Esophagus muscularis mucosa (tissue), 4 donors: ENCODE measurements at regions not wholly inside any gene's neighbourhood (a gene's known extent, or its start where the extent isn't known, plus 50 kb on each side); places are given as distances from the start of the nearest gene placed in this dataset.

ENCODE experiments used
- DNase-seq: peaks from one replicate; pipeline ENCODE4 v3.0.0-alpha.2; 2017; ENCODE audit errors: extremely low spot score
- H3K27ac ChIP-seq, 4 donors: fragments of 200-600 bp; sonication (generic); replicated peaks in 1 of 4; 1 replicate in 3 of 4; 2 replicates in 1 of 4; pipeline ENCODE4 v1.5.1; 2016 to 2019; ENCODE audit warnings: mild to moderate bottlenecking in 1 of 4
- H3K27me3 ChIP-seq, 4 donors: fragments of 200-600 bp; sonication (generic); one replicate each; pipeline versions ENCODE4 v1.5.1 to v1.6.0; 2016 to 2019
- H3K36me3 ChIP-seq, 4 donors: fragments of 200-600 bp; sonication (generic); one replicate each; pipeline ENCODE4 v1.5.1; 2016 to 2019
- H3K4me1 ChIP-seq, 4 donors: fragments of 200-600 bp; sonication (generic); one replicate each; pipeline ENCODE4 v1.5.1; 2016 to 2019
- H3K4me3 ChIP-seq, 4 donors: fragments of 200-600 bp; sonication (generic); 1 replicate in 2 of 4; 2 replicates in 2 of 4; pipeline ENCODE4 v1.5.1; 2016 to 2019; ENCODE audit warnings: mild to moderate bottlenecking in 4 of 4, moderate library complexity in 1 of 4
- H3K9me3 ChIP-seq, 4 donors: fragments of 200-600 bp; sonication (generic); 1 replicate in 3 of 4; 2 replicates in 1 of 4; pipeline ENCODE4 v1.5.1; 2016 to 2019
- CTCF ChIP-seq, 3 experiments: fragments of 200-600 bp in 2 of 3; fragments of 450-650 bp in 1 of 3; sonication (generic) in 2 of 3; IDR thresholded peaks; one replicate each; pipeline ENCODE4 v1.5.1; 2017 to 2019; ENCODE audit warnings: antibody characterized with exemption in 3 of 3, mild to moderate bottlenecking in 2 of 3, moderate library complexity in 1 of 3
- EP300 ChIP-seq: sonication (generic); formaldehyde crosslinking; IDR thresholded peaks from one replicate; pipeline ENCODE4 v1.6.1; 2017; ENCODE audit warnings: antibody characterized with exemption
- POLR2A ChIP-seq: fragments of 450-650 bp; IDR thresholded peaks from one replicate; pipeline ENCODE4 v1.6.1; 2017; ENCODE audit warnings: antibody characterized with exemption, moderate library complexity, mild to moderate bottlenecking, low read depth
- POLR2AphosphoS5 ChIP-seq, 2 donors: sonication (generic); formaldehyde crosslinking; IDR thresholded peaks; one replicate each; pipeline ENCODE4 v1.6.1; 2017; ENCODE audit warnings: antibody characterized with exemption in 2 of 2
- WGBS: methylation state at CpG from one replicate; pipeline ENCODE4 v1.1.5; 2018; 5-methylcytosine and 5-hydroxymethylcytosine counted together
- intact Hi-C: fragments of 100-400 bp; cut with DNase I; formaldehyde crosslinking; loops from one replicate; pipeline ENCODE4 v1.15.1; 2023

- 43% methylated on average over 4 of the region's 9 CpGs for WGBS
- H3K36me3 ChIP-seq: no peaks in the 10 kb centered on the region
- no peaks in the 10 kb centered on the region for H3K4me1 ChIP-seq
- H3K4me3 ChIP-seq: no peak overlapping the region
- intact Hi-C loops: no loop called here
- peaks cover 0 to 32% (median 0%) of the 10 kb centered on the region in 4 donors for H3K27me3 ChIP-seq
- DNase-seq: no peak
- no peaks in the 10 kb centered on the region for H3K9me3 ChIP-seq
- H3K27ac ChIP-seq: no peak overlapping the region
- no peak for TF ChIP-seq POLR2AphosphoS5 (IDR thresholded peaks at IDR 0.05)
- TF ChIP-seq CTCF (IDR thresholded peaks at IDR 0.05): no peak
- TF ChIP-seq POLR2A: no peak
- no peak for TF ChIP-seq EP300
Observed at GRCh38 chr17:33816842-33817617, 438.1 kb upstream of the CCL2 start.

GRCh38 chr17:33819539-33819938 lies 435.5 kb upstream of the CCL2 start:
- WGBS: 78% methylated on average over 4 of the region's 4 CpGs
- Histone ChIP-seq H3K27me3 (peaks cover 0 to 32% (median 0%) of the 10 kb centered on the region in 4 donors), H3K4me3 (no peak overlapping the region), H3K36me3 (no peaks in the 10 kb centered on the region), H3K9me3 (no peaks in the 10 kb centered on the region), H3K4me1 (no peaks in the 10 kb centered on the region), H3K27ac (no peak overlapping the region)
- no peak for TF ChIP-seq EP300
- no peak for TF ChIP-seq POLR2AphosphoS5 (IDR thresholded peaks at IDR 0.05)
- no peak for TF ChIP-seq POLR2A
- TF ChIP-seq CTCF (IDR thresholded peaks at IDR 0.05): no peak
- intact Hi-C loops: no loop called here
- no peak for DNase-seq

GRCh38 chr17:33832262-33832661 lies 422.8 kb upstream of the CCL2 start:
- H3K4me3 ChIP-seq: no peak overlapping the region
- H3K27me3 ChIP-seq: no peaks in the 10 kb centered on the region
- no peak for DNase-seq
- no peak overlapping the region for H3K27ac ChIP-seq
- WGBS: 50% methylated on average over 2 of the region's 2 CpGs
- H3K9me3 ChIP-seq: no peaks in the 10 kb centered on the region
- H3K4me1 ChIP-seq: no peaks in the 10 kb centered on the region
- H3K36me3 ChIP-seq: no peaks in the 10 kb centered on the region
- intact Hi-C loops: no loop called here
- no peak for TF ChIP-seq CTCF (IDR thresholded peaks at IDR 0.05)
- TF ChIP-seq POLR2AphosphoS5 (IDR thresholded peaks at IDR 0.05): no peak
- no peak for TF ChIP-seq EP300
- no peak for TF ChIP-seq POLR2A

- no peaks in the 10 kb centered on the region for H3K9me3 ChIP-seq
- no peak for TF ChIP-seq POLR2AphosphoS5 (IDR thresholded peaks at IDR 0.05)
- peaks cover 0 to 25% (median 0%) of the 10 kb centered on the region in 4 donors for H3K27me3 ChIP-seq
- no peak overlapping the region for H3K27ac ChIP-seq
- DNase-seq: no peak
- H3K4me1 ChIP-seq: no peaks in the 10 kb centered on the region
- intact Hi-C loops: no loop called here
- no peaks in the 10 kb centered on the region for H3K36me3 ChIP-seq
- H3K4me3 ChIP-seq: no peak overlapping the region
Observed at GRCh38 chr17:33837281-33837680, 417.8 kb upstream of the CCL2 start.

GRCh38 chr17:33838281-33838680 lies 416.8 kb upstream of the CCL2 start:
- Histone ChIP-seq H3K4me3 (no peak overlapping the region), H3K4me1 (no peaks in the 10 kb centered on the region), H3K27ac (no peak overlapping the region), H3K27me3 (peaks cover 0 to 28% (median 0%) of the 10 kb centered on the region in 4 donors), H3K36me3 (no peaks in the 10 kb centered on the region), H3K9me3 (no peaks in the 10 kb centered on the region)
- whole genome bisulfite sequencing: 65% methylated on average over 2 of the region's 2 CpGs
- intact Hi-C loops: no loop called here
- TF ChIP-seq EP300 (no peak), CTCF (IDR thresholded peaks at IDR 0.05) (no peak), POLR2A (no peak), POLR2AphosphoS5 (IDR thresholded peaks at IDR 0.05) (no peak)
- no peak for DNase-seq
